ENCODE measurements at regions not wholly inside any gene's neighbourhood (a gene's known extent, or its start where the extent isn't known, plus 50 kb on each side); places are given as distances from the start of the nearest gene placed in this dataset.

GRCh38 chr1:106789686-106790085, 266.8 kb upstream of the PRMT6 start:
- in situ Hi-C loops (cut with MboI; ENCODE audit: low sequenced_read_pairs, unreplicated experiment): no loop called here
- no peak for DNase-seq (ENCODE audit: low spot score)
- TF ChIP-seq CTCF (IDR thresholded peaks at IDR 0.05; ENCODE audit: borderline replicate concordance, control extremely low read depth, extremely low read depth, insufficient read depth, missing control alignments): no peak

- in situ Hi-C loops (cut with MboI; ENCODE audit: low sequenced_read_pairs, unreplicated experiment): no loop called here
- DNase-seq (ENCODE audit: low spot score): no peak
- TF ChIP-seq CTCF (IDR thresholded peaks at IDR 0.05; ENCODE audit: borderline replicate concordance, control extremely low read depth, extremely low read depth, insufficient read depth, missing control alignments): no peak
Measured at GRCh38 chr1:106791041-106791440, 265.4 kb upstream of the PRMT6 start.

GRCh38 chr1:106793651-106794050, 262.8 kb upstream of the PRMT6 start:
- in situ Hi-C loops (cut with MboI; ENCODE audit: low sequenced_read_pairs, unreplicated experiment): no loop called here
- no peak for TF ChIP-seq CTCF (IDR thresholded peaks at IDR 0.05; ENCODE audit: borderline replicate concordance, control extremely low read depth, extremely low read depth, insufficient read depth, missing control alignments)

GRCh38 chr1:106798991-106799390, 257.5 kb upstream of the PRMT6 start:
- DNase-seq (ENCODE audit: low spot score): no peak
- no peak for TF ChIP-seq CTCF (IDR thresholded peaks at IDR 0.05; ENCODE audit: borderline replicate concordance, control extremely low read depth, extremely low read depth, insufficient read depth, missing control alignments)
- in situ Hi-C loops (cut with MboI; ENCODE audit: low sequenced_read_pairs, unreplicated experiment): no loop called here

More at GRCh38 chr1:106793651-106794050, 262.8 kb upstream of the PRMT6 start:
- DNase-seq (ENCODE audit: low spot score): no peak

- in situ Hi-C loops (cut with MboI; ENCODE audit: low sequenced_read_pairs, unreplicated experiment): no loop called here
- DNase-seq (ENCODE audit: low spot score): no peak
- no peak for TF ChIP-seq CTCF (IDR thresholded peaks at IDR 0.05; ENCODE audit: borderline replicate concordance, control extremely low read depth, extremely low read depth, insufficient read depth, missing control alignments)
Measured at GRCh38 chr1:106802181-106802580, 254.3 kb upstream of the PRMT6 start.

- no peak for DNase-seq (ENCODE audit: low spot score)
- no peak for TF ChIP-seq CTCF (IDR thresholded peaks at IDR 0.05; ENCODE audit: borderline replicate concordance, control extremely low read depth, extremely low read depth, insufficient read depth, missing control alignments)
- in situ Hi-C loops (cut with MboI; ENCODE audit: low sequenced_read_pairs, unreplicated experiment): no loop called here
Measured at GRCh38 chr1:106814418-106814817, 242.1 kb upstream of the PRMT6 start.

- no peak for DNase-seq (ENCODE audit: low spot score)
- no peak for TF ChIP-seq CTCF (IDR thresholded peaks at IDR 0.05; ENCODE audit: borderline replicate concordance, control extremely low read depth, extremely low read depth, insufficient read depth, missing control alignments)
- in situ Hi-C loops (cut with MboI; ENCODE audit: low sequenced_read_pairs, unreplicated experiment): no loop called here
Measured at GRCh38 chr1:106817575-106817974, 238.9 kb upstream of the PRMT6 start.

All from GM13976 (cell line).